ENCODE measurements at regions not wholly inside any gene's neighbourhood (a gene's known extent, or its start where the extent isn't known, plus 50 kb on each side); places are given as distances from the start of the nearest gene placed in this dataset.
"Not testable (repeated sequence)": the region's sequence is repeated elsewhere in the genome, so short reads cannot be mapped to it uniquely, and the experiment has no call there.

- no peak for DNase-seq
Observed at GRCh38 chr5:63553073-63553472, 409.2 kb downstream of the HTR1A start.

- DNase-seq: no peak
Observed at GRCh38 chr5:63535840-63536602, 426.2 kb downstream of the HTR1A start.

GRCh38 chr5:63524281-63524680 lies 438.0 kb downstream of the HTR1A start:
- DNase-seq: no peak

- no peak for DNase-seq
Observed at GRCh38 chr5:63516006-63516405, 446.2 kb downstream of the HTR1A start.

GRCh38 chr5:63500242-63500641 lies 462.0 kb downstream of the HTR1A start:
- no peak for DNase-seq

- DNase-seq: no peak
Observed at GRCh38 chr5:63495225-63495624, 467.0 kb downstream of the HTR1A start.

GRCh38 chr5:63483338-63483737 lies 478.9 kb downstream of the HTR1A start:
- no peak for DNase-seq

GRCh38 chr5:63473335-63473967 lies 488.8 kb downstream of the HTR1A start:
- no peak for DNase-seq

- DNase-seq: no peak
Observed at GRCh38 chr5:63456279-63456678, 506.0 kb downstream of the HTR1A start.

GRCh38 chr5:63451188-63451587 lies 511.1 kb downstream of the HTR1A start:
- no peak for DNase-seq

- no peak for DNase-seq
Observed at GRCh38 chr5:63439537-63439936, 522.7 kb downstream of the HTR1A start.

- DNase-seq: no peak
Observed at GRCh38 chr5:63409737-63410136, 552.5 kb downstream of the HTR1A start.

- no peak for DNase-seq
Observed at GRCh38 chr5:63408984-63409383, 553.3 kb downstream of the HTR1A start.

- DNase-seq: no peak
Observed at GRCh38 chr5:63401436-63402046, 560.7 kb downstream of the HTR1A start.

- DNase-seq: no peak
Observed at GRCh38 chr5:63400079-63400478, 562.2 kb downstream of the HTR1A start.

- DNase-seq: no peak
Observed at GRCh38 chr5:63398346-63398745, 563.9 kb downstream of the HTR1A start.

- DNase-seq: not testable (repeated sequence)
Observed at GRCh38 chr5:63388188-63388587, 574.1 kb downstream of the HTR1A start.

GRCh38 chr5:63375851-63376250 lies 586.4 kb downstream of the HTR1A start:
- no peak for DNase-seq

- DNase-seq: no peak
Observed at GRCh38 chr5:63374085-63374484, 588.2 kb downstream of the HTR1A start.

GRCh38 chr5:63351164-63351563 lies 611.1 kb downstream of the HTR1A start:
- DNase-seq: no peak

- no peak for DNase-seq
Observed at GRCh38 chr5:63346451-63346850, 615.8 kb downstream of the HTR1A start.

GRCh38 chr5:63341442-63341841 lies 620.8 kb downstream of the HTR1A start:
- no peak for DNase-seq

GRCh38 chr5:63323926-63324325 lies 638.3 kb downstream of the HTR1A start:
- DNase-seq: no peak

GRCh38 chr5:63314551-63314950 lies 647.7 kb downstream of the HTR1A start:
- no peak for DNase-seq
